NCI-H1092 treated with DMSO at 0.1 percent for 48 hours (cell line): ENCODE measurements at regions not wholly inside any gene's neighbourhood (a gene's known extent, or its start where the extent isn't known, plus 50 kb on each side); places are given as distances from the start of the nearest gene placed in this dataset.

Experiments
- DNase-seq: peaks from one replicate; lab custom pipeline; 2025; lab: John Stamatoyannopoulos, UW

DNA sequence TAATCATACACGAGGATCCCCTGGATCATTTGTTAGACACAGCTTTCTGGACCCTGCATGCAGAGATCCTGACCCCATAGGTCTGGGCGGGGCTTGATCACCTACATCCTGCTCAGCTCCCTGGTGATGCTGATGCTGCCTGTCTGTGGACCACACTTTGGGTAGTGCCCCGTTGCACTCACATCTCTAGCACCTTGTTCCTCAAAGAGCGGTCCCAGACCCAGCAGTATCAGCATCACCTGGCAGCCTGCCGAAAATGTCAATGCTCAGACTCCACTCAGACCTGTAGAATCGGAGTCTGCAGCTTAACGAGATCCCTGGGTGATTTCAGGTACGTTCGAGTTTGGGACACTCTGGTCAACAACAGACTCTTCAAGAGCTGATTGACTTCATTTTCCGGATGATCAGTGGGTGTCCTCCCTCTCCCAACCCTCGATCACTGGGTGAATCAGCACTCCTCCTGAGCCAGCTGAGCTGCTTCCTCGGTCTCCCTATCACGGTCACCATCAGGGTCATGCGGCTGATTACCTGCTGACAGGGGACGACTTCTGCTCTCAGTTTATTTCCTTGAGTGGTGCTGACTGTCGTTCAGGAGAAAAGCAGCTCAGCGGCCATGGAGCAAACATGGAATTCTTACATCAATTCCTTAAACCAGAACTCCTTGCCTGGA, 150.6 kb upstream of the RAB12 start:
- no peak for DNase-seq

DNA sequence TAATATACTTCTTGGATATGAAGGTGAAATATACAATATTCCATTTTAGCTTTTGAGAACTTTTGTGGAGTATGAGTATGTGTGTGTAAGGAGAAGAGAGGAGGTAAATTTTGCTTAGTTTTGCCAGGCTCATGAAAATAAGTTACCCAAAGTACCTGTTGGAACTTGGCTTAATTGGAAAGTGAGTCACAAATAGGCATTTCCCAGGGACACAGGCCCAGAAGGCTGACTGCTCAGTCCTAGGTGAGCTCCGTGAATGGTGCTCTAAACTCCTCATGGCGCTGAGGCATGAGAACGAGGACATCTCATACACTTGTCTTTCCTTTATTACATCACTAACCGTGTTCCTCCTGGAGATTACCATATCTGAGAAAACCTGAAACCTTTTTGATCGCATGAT, 148.5 kb upstream of the RAB12 start:
- DNase-seq: no peak

DNA sequence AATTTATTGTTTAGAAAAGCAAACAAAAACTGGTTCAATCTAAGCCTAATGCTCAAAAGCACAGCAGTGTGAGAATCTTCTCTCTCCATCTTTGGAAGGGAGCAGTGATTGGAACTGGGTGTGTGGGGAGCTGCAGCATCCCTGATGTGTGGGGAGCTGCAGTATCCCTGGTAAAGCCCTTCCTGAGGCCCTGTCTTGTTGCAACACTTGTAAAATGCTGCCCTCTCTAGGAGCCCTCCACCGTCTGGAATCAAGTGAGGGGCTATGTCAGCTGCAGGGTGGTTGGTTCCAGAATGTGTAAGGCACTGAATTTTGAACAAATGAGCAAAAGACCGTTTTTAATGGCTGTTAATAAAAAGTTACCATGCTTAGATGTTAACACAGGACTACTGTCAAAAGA, 147.7 kb upstream of the RAB12 start:
- no peak for DNase-seq

DNA sequence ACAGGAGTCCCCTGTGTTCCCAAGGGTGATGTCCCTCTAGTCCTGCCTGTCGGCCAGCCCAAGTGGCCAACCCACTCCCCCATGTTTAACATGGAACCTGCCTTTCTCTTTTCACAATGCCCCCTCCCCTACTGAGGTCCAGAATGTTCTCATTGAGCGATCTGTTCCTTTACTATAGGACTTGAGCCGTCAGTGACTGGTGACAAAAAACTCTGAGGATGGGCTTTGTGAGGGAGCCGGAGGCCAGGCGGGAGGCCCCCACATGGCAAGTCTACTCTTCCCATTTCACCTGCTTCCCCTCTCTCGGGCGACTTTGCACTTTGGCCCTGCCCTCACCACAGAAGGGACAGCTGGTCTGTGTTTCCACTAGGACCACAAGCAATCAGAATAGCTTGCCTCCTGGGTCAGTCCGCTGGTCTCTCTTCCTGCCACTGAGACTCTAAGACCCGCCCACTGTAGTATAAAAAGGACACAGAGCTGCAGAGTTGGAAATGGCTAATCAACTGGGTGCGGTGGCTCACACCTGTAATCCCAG, 146.5 kb upstream of the RAB12 start:
- DNase-seq: no peak

DNA sequence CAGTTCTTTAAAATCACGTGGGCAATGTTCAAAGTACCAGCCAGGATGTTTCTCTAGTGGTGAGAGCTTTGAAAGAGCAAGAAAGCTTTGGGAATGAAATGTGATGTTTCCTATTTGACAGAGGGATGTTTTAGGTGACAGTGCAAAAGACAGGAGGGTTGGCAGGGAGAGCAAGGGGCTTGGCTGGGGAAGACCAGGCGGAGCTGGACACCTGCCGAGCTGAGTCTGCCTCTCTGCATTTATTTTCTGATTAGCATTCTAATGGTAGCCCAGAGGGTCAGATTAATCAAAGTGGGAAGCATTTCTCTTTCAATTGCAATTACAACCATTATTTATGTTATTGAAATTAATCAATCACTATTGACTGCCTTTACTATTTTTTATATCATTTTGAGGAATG, 145.4 kb upstream of the RAB12 start:
- no peak for DNase-seq

DNA sequence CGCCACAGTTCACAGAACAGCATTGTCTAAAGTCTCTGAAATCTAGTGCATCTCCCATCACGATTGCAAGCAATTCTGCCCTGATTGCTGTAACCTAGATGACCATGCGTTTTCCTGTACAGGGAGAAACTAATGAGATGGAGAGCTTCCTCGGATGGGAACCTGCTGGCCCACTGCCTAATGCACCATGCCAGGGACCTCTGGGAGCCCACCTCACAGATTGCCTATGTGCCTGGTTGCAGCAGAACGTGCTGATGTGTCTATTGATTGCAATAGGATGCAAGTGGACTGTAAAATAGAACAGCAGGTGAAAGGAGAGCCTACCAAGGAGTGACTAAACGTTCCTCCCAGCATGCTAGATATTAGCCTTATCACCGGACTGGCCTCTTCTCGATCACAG, 141.0 kb upstream of the RAB12 start:
- no peak for DNase-seq

DNA sequence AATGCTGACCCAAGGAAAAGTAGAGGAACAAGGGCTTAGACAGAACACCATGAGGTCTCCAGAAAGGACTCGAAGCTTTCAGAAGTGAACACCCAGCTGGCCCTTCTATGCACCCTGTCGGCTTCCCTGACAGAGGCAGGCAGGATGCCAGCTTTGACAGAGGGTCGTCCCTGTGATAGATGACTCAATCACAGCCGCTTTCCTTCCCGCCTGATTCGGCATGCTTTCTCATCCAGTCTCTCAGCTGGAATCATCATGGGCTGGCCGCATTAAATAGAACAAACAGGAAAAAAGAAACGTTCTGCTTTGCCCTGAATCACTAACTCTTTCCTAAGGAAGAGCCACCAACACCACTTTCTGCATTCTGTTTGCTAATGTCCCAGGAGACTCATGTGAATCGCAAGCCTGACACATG, 140.3 kb upstream of the RAB12 start:
- no peak for DNase-seq

DNA sequence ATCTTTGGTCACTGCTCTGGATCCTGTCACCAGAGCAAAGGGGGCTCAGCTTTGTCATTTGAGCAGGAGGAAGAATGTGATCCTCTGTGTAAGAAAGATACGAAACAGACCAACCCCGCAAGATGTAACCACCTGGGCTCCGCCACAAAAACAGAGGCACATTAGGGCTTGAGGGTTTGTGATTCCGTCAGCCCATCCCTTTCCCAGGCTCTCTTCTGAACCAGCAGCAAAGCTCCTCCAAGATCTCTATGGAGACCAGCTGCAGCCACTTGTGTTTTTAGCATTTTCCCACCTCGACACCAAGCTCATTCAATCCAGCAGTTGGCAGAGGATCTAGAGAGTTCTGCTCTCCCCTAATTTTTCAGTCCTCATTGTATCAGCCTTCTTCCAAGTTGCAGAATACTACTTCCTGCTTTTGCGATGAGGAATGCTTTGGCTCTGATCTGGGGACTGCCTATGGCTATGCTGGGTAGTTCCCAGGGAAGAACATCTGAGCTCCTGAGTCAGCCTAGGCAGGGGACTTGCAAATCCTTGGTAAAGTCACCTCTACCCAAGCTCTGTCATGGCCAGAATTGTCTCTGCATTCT, 139.6 kb upstream of the RAB12 start:
- DNase-seq: no peak

DNA sequence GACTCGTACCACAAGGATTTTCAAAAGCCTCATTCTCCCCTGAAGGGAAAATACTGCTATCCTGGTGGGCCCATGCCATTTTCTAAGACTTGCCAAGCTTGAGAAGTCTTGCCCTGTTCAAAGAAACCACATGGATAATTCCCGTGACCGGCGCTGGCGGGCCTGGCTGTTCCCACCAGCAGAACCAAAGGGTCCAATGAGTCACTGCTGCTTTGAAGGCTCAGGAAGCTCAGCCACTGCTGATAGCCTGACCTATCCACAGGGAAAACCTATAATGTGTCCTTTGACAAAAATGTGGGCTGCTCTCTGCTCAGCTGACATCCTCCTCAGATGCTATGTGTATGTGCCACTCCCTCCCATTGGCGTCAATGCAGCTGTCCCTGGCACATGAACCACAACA, 137.9 kb upstream of the RAB12 start:
- DNase-seq: no peak

DNA sequence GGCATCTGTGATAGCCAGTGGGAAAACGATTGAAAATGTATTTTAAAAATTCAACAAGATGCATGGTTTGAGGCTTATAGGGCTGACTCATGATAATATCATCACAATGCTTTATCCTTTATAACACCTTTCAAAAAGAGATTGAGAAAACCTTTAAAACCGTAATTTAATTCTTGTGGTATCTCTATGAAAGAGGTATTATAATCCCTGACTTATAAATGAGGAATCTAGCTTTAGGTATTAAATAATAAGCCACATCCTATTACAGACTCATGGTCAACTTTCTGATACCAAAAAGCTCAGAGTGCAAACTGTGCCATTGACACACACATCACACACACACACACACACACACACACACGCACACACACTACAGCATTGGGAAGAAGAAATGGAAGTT, 134.6 kb upstream of the RAB12 start:
- DNase-seq: no peak

DNA sequence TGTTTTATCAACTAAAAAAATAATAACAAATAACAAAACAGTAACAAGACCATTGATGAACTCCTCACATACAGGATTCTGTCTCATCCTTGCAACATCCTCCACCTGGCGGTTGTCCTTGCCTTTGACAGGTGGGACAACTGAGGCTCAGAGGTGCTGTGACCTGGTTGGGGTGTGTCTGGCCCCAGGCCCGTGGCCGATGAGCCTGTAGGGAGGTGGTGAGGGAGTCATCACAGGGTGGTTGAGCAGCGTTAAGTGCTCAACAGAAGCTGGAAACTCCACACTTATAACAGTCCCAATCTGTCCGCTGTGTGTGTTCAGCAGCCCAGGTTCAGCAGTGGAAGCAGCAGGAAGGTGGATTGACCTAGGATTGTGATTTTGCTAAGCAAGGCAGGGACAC, 131.6 kb upstream of the RAB12 start:
- no peak for DNase-seq

DNA sequence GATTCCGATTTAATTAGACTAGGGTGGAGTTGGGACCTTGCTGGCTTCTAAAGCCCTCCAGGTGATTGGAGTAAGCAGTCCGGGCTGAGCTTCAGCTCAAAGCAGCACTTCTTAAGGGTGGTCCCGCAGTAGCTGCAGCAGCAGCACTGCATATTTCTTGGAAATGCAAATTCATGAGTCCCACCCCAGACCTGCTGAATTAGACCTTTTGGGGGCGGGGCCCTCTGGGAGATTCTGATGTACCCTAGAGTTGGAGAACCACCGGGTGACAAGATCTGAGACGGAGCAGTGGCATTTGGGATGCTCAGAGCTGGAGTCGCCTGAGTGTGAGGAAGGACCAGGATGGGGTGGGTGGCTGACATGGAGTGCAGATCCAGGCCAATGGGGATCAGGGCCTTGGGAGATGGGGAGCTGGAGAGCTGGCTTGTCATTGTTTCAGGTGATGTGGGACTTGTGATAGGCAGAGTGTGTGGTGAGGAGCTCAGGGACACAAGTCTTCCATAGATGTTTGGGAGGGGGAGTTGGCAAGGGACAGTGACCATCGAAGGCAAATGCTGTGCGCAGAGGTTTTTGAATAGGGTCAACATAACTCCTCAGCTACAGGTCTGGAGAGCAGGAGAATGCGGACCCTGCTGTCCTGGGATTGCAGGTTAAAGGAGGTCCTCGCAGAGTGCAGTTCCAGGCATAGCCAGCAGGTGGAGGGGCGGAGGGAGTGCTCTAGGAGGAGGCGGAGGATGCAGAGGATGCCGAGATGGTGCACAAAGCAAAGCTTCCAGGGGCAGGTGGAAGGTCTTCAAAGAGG, 130.9 kb upstream of the RAB12 start:
- peak; percentile 20 for DNase-seq

DNA sequence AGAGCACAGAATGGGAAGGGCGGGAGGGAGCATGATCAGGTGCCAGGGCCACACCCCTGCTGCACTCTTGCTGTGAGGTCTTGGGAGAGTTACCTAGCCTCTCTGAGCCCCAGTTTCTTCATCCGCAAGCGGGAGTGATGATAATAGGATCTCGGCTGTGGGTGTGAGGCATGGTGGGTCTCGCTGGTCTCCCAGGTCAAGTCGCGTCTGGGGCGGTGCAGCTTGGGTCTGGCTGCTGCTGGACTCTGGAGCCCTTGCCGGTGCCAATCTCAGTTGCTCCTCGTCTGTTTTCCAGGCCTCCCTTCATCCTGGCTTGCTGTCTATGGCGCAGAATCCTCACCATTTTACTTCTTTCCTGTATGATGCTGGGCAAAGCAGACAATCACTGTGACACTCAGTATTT, 130.3 kb upstream of the RAB12 start:
- no peak for DNase-seq

DNA sequence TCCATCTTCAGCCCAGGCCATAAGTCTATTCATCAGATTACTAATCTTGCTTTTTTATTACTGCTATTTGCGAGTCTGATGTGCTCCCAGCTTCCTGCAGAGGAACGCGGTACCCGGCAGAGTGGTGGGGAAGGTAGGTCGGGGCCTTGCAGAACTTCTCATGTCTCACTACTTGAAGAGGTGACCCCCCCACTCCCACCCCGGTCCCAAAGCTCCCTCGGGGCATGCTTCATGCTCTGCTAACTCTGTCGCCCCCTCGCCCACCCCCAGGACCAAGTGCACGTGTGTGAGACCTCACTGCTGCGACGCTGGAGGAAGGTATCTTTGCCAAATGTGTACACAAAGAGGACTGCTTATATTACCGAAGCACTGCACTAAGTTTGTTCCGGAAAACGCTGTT, 129.4 kb upstream of the RAB12 start:
- no peak for DNase-seq

DNA sequence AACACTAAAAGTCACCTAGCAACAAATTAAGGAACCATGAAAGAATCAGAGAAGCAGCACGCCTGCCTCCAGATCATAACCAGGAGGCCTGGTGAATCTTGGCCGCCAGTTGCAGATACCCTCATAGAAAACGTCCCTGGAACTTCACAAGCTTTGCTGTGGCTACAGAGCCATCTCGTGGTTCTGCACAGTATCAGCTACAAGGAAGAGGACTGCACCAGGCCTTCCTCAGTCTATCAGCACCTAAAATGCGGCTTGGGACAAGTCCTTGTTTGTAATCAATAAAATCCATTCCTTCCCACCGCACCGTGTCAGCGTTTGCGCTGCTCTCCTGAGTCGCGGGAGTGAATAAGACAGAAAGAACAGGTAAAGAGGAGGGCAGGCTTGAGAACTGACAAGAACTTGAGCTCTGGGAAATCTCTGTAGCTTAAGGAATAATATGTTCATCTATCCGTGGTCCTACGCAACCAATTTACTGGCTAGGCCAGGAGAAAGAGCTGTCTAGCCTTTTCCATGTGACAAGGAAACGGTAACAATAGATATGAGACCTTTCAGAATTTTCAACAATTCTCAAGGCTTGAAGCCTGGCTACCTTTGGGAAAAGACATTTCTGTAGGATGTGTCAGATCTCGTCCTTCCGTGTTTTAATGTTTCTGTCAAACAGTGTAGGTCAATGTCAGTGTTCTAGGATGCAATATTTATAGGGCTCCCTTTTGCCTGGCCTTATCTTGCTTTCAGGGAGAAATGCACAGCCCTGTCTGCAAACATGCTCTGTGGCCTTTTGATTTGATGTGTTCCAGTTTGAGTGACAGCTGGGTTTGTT, 128.5 kb upstream of the RAB12 start:
- DNase-seq: peak; percentile 37

DNA sequence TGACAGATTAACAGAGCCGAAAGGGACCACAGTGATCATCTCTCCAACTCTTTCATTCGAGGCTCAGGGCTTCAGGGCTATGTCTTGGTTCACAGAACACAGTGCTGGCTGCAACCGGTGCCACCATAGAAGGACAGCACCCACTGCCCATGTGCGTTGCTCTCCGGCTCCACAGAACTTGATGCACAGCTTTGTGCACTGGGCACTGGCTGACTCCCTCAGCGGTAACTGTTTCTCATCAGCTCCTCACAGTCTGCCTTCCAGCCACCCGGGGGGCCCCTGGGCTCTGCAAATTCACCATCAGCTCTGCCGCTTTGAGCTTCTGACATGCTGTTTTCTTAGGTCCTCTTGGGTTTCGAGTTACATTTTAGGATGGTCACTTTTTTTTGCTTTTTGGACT, 124.3 kb upstream of the RAB12 start:
- DNase-seq: no peak

DNA sequence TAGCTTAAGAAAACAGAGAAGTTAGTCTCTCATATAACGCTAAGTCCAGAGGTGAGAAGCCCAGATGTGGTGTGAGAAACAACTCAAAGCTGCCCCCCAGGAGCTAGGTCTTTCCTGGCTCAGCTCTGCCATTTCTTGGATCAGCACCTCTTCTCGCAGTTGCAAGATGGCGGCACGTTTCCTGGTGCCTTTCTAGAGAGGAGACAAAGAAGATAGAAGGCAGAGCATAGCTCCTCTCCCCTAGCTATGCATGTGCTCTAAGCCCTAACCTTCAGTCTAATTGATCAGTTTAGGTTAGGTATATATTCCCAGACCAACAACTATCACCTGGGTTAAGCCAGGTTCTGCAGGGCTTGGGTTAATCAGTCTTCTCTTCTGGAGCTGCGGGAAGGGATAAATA, 119.5 kb upstream of the RAB12 start:
- DNase-seq: no peak

DNA sequence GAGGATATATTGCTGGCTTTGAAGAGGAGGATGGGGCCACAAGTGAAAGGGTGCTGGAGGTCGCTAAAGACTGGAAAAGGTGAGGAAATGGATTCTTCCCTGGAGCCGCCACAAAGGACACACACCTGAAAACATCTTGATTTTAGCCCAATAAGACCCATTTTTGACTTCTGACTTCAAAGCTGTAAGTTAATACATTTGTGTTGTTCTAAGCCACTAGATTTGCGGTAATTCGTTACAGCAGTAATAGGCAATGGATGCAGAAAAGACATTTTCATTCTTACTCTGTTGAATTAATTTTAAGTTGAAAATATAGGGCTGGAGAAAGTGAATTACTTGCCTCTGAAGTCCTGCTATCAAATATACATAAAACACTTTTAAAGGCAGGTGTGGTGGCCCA, 117.7 kb upstream of the RAB12 start:
- DNase-seq: no peak

DNA sequence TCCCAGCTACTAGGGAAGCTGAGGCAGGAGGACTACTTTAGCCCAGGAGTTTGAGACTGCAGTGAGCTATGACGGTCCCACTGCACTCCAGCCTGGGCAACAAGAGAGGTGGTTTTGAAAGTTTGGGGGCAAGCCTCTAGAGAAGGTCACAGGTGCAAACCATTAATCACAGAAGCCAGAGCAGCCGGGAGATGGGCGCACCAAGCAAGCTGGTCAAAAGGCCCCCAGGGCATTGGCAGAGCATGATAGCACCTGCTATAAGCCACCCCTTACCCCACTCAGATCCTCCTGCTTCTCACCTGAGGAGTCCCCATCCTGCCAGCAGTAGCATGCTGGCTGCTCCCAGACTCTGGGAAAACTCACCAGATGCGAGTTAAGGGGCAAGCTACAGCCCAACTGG, 116.1 kb upstream of the RAB12 start:
- no peak for DNase-seq

DNA sequence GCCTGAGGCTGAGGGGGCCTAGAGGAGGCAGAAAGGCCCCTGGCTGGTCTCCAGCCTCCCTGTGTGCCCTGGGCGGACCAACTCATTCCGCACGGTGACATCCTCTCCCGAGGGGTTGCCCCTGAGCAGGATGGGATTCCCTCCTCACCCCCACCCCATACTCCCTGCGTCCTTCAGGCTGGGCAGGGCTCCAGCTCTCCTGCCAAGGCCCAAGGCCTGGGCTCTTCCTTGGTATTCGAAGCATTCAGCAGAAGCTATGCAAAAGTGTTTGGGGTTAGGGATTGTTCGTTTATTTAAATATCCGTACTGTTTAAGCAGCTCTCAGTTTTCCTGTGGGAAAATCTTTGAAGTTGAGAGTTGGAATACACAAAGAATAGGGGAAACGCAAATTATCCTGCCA, 113.1 kb upstream of the RAB12 start:
- no peak for DNase-seq

DNA sequence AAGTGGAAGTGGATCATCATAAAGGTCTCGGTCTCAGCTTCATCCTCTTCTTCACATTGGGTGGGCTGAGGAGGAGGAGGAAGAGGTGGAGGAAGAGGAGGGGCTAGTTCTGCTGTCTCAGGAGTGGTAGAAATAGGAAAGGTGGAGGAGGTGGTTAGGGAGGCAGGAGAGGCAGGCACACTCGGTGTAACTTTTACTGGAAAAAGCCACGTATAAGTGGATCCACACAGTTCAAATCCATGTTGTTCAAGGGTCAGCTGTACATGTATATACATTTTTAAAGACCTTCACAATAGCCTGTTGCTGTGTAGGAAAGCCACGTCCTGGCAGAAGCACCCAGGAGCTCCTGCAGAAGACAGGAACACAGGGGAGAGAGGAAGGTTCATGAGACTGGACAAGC, 110.3 kb upstream of the RAB12 start:
- DNase-seq: no peak
